ENCODE measurements at regions not wholly inside any gene's neighbourhood (a gene's known extent, or its start where the extent isn't known, plus 50 kb on each side); places are given as distances from the start of the nearest gene placed in this dataset.
"Not testable (repeated sequence)": the region's sequence is repeated elsewhere in the genome, so short reads cannot be mapped to it uniquely, and the experiment has no call there.

DNA sequence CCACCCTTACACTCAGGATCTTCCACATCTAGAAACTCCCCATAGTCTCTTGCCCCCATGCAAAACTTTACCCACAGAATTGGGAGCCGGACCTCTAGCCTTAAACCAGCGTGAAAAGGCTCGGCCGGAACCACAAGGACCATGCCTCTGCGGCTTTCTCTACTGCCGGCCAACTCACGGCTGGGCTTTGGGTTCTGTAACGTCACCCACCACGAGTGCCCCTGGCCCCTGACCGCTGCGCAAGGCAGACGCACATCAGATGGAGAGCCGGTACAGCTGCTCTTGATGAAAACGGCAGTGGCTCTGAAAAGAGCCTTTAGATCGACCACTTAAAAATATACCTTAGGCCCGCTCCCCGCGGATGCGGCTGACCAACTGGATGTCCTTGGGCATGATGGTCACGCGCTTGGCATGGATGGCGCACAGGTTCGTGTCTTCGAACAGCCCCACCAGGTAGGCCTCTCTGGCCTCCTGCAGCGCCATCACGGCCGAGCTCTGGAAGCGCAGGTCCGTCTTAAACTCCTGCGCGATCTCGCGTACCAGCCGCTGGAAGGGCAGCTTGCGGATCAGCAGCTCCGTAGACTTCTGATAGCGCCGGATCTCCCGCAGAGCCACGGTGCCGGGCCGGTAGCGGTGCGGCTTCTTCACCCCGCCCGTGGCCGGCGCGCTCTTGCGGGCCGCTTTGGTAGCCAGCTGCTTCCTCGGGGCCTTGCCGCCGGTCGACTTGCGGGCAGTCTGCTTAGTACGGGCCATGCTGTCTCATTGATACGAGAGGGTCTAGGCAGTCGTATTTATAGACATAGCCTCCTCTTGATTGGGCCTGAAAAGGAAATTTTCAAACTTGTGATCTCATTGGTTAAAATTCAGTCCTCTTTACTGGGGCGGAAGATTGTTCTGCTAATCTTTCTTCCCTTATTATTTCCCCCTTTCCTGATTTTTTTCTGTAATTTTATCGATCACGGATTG is 66.3 kb downstream of the FAM72C start:
- H3K27ac Mint-ChIP-seq; H3K4me1 Mint-ChIP-seq (ENCODE audit: low read depth); H3K36me3 Mint-ChIP-seq (ENCODE audit: insufficient read depth in 2 of 2); H3K9me3 Mint-ChIP-seq; H3K27me3 Mint-ChIP-seq (ENCODE audit: low read depth): not testable (repeated sequence)
- H3K4me3 Mint-ChIP-seq = peak overlapping the region in 1 of 2 donors; percentile 85
- peak in 1 of 2 donors; percentile 38 for DNase-seq
- peak; percentile 57 to 69 for ATAC-seq (replicated peaks in 1 of 2)

DNA sequence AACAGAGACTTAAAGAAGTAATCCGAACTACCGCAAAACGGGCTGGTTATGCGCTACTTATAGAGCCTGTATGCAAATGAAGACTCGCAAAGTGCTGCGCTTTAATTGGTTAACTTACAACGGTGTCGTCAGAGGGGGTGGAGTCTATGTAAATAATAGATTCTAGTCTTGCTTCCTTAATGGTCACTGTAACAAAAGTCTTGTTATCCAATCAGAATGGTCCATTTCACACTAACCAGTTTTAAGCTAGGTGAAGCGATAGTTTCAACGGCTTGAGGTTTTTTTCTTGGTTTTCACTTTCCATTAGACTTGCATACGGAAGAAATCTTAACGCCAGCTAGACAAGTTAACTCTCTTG is 67.2 kb downstream of the FAM72C start:
- H3K27ac Mint-ChIP-seq; H3K36me3 Mint-ChIP-seq (ENCODE audit: insufficient read depth in 2 of 2); H3K4me1 Mint-ChIP-seq (ENCODE audit: low read depth); H3K27me3 Mint-ChIP-seq (ENCODE audit: low read depth); H3K4me3 Mint-ChIP-seq; DNase-seq; H3K9me3 Mint-ChIP-seq: not testable (repeated sequence)
- ATAC-seq (replicated peaks in 1 of 2) = peak; percentile 50 to 56

DNA sequence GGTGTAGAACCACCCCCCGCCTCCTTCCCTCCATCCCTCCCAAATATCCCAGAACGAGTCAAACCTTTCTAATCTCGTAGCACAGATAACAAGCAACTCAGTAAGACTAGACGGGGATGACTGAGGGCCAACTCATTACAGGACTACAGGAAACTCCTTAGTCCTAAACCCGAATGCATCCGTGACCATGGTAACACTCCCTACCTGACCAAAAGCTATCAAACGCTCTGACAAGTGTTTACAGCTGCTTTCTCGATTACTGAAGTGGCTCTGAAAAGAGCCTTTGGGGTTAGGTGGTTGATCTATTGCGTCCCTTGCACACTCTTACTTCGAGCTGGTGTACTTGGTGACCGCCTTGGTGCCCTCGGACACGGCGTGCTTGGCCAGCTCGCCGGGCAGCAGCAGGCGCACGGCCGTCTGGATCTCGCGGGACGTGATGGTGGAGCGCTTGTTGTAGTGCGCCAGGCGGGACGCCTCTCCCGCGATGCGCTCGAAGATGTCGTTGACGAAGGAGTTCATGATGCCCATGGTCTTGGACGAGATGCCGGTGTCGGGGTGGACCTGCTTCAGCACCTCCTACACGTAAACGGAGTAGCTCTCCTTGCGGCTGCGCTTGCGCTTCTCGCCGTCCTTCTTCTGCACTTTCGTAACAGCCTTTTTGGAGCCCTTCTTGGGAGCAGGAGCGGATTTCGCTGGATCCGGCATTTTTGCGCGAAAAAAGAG is 67.7 kb downstream of the FAM72C start:
- H3K36me3 Mint-ChIP-seq (ENCODE audit: insufficient read depth in 2 of 2); H3K4me3 Mint-ChIP-seq; DNase-seq; H3K9me3 Mint-ChIP-seq; H3K27ac Mint-ChIP-seq; H3K27me3 Mint-ChIP-seq (ENCODE audit: low read depth); H3K4me1 Mint-ChIP-seq (ENCODE audit: low read depth): not testable (repeated sequence)
- ATAC-seq (replicated peaks in 1 of 2) = peak; percentile 74 to 84

DNA sequence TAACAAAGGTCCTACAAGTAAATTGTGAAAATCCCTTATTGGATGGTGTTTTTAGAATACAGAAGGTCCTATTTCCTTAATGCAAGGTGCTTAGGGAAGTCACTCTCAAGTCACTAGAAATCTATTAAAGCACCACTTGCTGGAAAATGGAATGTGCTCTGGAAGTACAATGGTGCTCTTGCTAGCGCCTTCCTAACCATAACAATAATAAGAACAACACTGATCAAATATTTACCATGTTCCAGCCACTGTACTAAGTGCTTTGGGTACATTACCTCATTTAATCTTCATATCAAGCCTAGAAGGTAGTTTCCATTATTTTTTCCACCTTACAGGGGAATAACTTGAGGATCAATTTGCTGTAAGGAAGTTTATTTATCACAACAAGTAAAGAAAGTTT is 75.4 kb downstream of the FAM72C start:
- not testable (repeated sequence) for H3K9me3 Mint-ChIP-seq; H3K36me3 Mint-ChIP-seq (ENCODE audit: insufficient read depth in 2 of 2); H3K4me3 Mint-ChIP-seq; H3K27me3 Mint-ChIP-seq (ENCODE audit: low read depth); ATAC-seq (replicated peaks in 1 of 2); H3K27ac Mint-ChIP-seq; H3K4me1 Mint-ChIP-seq (ENCODE audit: low read depth); DNase-seq

DNA sequence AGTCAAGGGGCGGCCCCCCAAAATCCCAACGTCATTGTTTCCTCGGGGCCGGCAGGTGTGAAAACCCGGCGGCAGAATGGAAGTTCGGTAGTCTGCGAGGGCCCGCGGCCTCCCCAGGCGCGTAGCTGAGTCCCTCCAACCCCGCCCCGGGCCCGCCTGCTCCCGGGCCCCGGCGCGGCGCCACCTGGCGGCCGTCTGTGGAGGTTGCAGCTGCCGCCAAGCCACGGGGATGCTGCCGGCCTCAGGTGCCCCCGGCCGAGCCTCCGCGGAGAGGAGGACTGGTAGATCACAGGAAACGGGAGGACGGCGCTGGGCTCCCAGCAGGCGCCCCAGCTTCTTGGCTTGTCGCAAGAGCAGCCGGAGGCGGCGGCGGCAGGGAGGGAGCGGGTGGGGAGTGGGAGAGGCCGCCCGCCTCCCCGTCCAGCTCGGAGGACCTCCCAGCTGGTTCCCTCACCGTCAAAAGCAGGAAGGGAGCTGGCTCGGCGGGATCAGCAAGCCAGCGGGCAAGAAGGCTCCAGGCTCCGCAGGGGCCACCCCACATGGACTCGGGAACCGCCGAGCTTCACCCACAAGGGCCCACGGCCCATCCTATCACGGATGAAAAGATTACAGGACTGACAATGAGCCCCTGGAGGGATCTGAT is 86.7 kb downstream of the FAM72C start:
- not testable (repeated sequence) for H3K27ac Mint-ChIP-seq; H3K9me3 Mint-ChIP-seq; H3K36me3 Mint-ChIP-seq (ENCODE audit: insufficient read depth in 2 of 2); H3K27me3 Mint-ChIP-seq (ENCODE audit: low read depth); H3K4me1 Mint-ChIP-seq (ENCODE audit: low read depth)
- peak overlapping the region in 1 of 2 donors; percentile 38 for H3K4me3 Mint-ChIP-seq
- ATAC-seq (replicated peaks in 1 of 2) = peak; percentile 91 to 92
- DNase-seq = peak in 1 of 2 donors; percentile 93

DNA sequence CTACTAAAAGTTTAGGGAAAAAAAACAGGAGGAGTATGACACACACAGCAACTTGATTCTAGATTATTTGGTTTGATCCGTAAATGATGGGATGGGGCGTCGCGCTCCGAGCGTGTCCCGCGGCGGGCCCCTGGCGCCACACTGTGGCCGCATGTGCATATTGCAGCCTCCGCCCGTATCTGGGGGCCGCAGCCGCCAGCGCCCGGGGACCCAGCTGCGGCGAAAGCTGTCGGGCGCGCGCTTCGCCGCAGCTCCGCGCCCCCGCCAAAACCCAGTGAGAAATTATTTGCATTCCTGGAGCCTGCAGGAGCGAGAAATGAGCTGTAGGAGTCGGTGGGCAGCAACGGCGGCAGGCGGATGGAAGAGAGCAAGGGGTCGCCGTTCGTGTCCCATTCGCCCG is 87.3 kb downstream of the FAM72C start:
- not testable (repeated sequence) for H3K36me3 Mint-ChIP-seq (ENCODE audit: insufficient read depth in 2 of 2); H3K27me3 Mint-ChIP-seq (ENCODE audit: low read depth); H3K27ac Mint-ChIP-seq; H3K4me1 Mint-ChIP-seq (ENCODE audit: low read depth); H3K9me3 Mint-ChIP-seq
- peak overlapping the region in 1 of 2 donors; percentile 73 for H3K4me3 Mint-ChIP-seq
- peak; percentile 52 to 83 for ATAC-seq (replicated peaks in 1 of 2)
- DNase-seq = peak in 1 of 2 donors; percentile 80

DNA sequence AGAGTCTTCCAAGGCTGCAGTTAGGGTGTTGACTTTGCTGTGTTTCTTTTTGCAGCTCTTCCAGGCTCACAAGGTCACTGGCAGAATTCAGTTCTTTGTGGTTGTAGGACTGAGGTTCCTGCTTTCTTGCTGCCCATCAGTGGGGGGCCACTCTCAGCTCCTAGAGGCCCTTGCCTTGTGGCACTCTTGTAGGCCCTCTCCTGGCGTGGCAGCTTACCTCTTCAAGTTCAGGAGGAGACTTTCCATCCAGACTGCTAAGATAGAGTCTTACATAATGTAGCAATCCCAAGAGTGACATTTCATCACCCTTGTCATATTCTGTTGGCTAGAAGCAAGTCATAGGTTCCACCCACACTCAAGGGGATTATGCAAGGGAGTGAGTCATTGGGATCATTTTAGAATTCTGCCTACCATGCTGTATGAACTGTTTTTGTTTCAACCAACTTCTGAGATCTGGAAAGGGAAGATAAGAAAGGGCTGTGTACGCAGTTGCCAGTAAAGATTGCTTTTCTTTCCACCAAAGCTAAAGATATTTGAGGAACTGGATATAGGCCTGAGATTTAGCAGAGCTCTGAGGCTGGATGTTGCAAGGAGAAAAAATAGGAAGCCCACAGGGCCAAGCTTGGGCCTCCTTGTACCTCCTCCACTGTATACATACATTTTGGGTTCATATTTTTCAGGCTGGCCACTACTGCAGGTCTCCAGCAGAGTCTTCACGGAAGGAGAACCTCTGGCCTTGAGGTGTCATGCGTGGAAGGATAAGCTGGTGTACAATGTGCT is 91.8 kb downstream of the FAM72C start:
- H3K36me3 Mint-ChIP-seq (ENCODE audit: insufficient read depth in 2 of 2); H3K4me3 Mint-ChIP-seq; H3K27ac Mint-ChIP-seq; H3K4me1 Mint-ChIP-seq (ENCODE audit: low read depth); H3K27me3 Mint-ChIP-seq (ENCODE audit: low read depth); DNase-seq; H3K9me3 Mint-ChIP-seq: not testable (repeated sequence)
- ATAC-seq (replicated peaks in 1 of 2) = peak; percentile 65 to 70

DNA sequence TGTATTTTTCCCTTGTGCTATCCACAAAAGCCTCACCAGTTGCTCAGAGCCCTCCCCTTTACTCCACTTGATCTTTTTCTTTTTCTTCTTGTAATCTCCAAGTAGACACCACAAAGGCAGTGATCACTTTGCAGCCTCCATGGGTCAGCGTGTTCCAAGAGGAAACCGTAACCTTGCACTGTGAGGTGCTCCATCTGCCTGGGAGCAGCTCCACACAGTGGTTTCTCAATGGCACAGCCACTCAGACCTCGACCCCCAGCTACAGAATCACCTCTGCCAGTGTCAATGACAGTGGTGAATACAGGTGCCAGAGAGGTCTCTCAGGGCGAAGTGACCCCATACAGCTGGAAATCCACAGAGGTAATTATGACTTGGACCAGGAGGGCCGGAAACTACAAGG is 95.8 kb downstream of the FAM72C start:
- H3K27ac Mint-ChIP-seq; H3K9me3 Mint-ChIP-seq; H3K27me3 Mint-ChIP-seq (ENCODE audit: low read depth); H3K4me3 Mint-ChIP-seq; DNase-seq; ATAC-seq (replicated peaks in 1 of 2); H3K4me1 Mint-ChIP-seq (ENCODE audit: low read depth); H3K36me3 Mint-ChIP-seq (ENCODE audit: insufficient read depth in 2 of 2): not testable (repeated sequence)

DNA sequence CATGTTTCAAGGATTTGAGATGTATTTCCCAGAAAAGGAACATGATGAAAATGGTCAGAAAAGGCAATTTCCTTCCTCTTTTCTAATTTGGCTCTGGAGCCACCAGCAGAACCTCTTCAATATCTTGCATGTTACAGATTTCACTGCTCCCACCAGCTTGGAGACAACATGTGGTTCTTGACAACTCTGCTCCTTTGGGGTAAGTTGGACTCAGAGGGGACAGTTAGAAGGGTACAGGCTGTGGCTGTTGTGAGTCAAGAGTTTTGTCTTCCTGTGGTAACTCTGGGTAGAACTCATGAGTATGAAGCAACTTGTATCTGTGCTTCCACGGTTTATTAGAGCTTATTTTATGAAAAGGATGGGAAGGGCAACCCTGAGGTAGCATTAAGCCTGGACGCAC is 97.2 kb downstream of the FAM72C start:
- H3K27ac Mint-ChIP-seq; H3K36me3 Mint-ChIP-seq (ENCODE audit: insufficient read depth in 2 of 2); H3K4me1 Mint-ChIP-seq (ENCODE audit: low read depth); H3K9me3 Mint-ChIP-seq; H3K4me3 Mint-ChIP-seq; H3K27me3 Mint-ChIP-seq (ENCODE audit: low read depth); DNase-seq: not testable (repeated sequence)
- ATAC-seq (replicated peaks in 1 of 2) = peak; percentile 50 to 74

DNA sequence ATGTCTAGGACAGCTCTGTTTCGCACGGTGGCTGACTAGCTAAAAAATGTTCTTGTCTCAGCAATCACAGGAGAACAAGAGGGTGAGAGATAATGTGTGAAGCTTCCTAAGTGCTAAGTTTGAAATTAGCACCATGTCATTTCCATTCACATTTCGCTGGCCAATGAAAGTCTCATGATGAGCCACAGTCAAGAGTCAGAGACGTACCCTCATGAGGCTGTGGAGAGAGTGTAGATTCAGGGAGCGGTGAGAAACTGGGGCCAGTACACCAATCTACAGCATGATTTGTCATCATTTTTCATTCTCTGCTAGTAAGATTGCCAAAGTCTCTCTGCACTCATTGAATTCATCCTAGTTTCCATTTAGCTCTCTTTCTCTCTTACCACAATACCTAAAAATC is 98.1 kb downstream of the FAM72C start:
- ATAC-seq (replicated peaks in 1 of 2) = peak; percentile 95
- H3K4me3 Mint-ChIP-seq; H3K9me3 Mint-ChIP-seq; H3K27ac Mint-ChIP-seq; H3K4me1 Mint-ChIP-seq (ENCODE audit: low read depth); H3K27me3 Mint-ChIP-seq (ENCODE audit: low read depth); H3K36me3 Mint-ChIP-seq (ENCODE audit: insufficient read depth in 2 of 2): not testable (repeated sequence)
- DNase-seq = peak in 1 of 2 donors; percentile 23

DNA sequence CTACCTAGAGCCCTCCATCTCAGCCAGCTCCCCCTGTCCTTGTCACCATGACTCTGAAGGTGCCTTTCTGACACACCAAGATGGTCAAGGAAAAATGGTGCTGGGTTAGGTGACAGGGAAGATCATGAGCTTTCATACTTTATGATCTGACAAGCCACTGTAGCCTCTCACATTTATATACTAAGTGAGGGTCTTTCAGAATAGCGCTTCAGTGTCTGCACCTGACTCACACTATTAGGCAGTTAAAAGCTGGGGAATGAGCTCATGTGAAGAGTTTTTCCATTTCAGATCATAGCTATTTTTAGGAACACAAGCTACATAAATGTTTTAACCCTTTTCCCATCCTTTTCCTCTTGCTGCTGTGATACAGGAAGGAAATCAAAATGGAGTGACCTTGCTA is 101.4 kb downstream of the FAM72C start:
- not testable (repeated sequence) for H3K36me3 Mint-ChIP-seq (ENCODE audit: insufficient read depth in 2 of 2); H3K9me3 Mint-ChIP-seq; H3K4me3 Mint-ChIP-seq; H3K27ac Mint-ChIP-seq; ATAC-seq (replicated peaks in 1 of 2); DNase-seq; H3K4me1 Mint-ChIP-seq (ENCODE audit: low read depth); H3K27me3 Mint-ChIP-seq (ENCODE audit: low read depth)

DNA sequence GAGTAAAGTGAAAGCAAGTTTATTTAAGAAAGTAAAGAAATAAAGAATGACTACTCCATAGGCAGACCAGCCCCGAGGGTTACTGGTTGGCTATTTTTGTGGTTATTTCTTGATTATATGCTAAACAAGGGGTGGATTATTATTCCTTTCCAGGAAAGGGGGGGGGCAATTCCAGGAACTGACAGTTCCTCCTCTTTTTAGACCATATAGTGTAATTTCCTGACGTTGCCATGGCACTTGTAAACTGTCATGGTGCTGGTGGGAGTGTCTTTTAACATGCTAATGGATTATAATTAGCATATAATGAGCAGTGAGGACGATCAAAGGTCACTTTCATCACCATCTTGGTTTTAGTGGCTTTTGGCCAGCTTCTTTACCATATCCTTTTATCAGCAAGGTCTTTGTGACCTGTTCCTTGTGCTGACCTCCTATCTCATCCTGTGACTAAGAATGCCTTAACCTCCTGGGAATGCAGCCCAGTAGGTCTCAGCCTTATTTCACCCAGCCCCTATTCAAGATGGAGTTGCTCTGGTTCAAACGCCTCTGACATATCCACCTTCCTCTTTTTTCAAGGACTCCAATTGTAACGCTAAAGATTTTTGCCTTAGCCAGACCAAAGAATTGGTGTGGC is 104.1 kb downstream of the FAM72C start:
- DNase-seq; ATAC-seq (replicated peaks in 1 of 2); H3K4me3 Mint-ChIP-seq; H3K36me3 Mint-ChIP-seq (ENCODE audit: insufficient read depth in 2 of 2); H3K9me3 Mint-ChIP-seq; H3K27ac Mint-ChIP-seq; H3K4me1 Mint-ChIP-seq (ENCODE audit: low read depth); H3K27me3 Mint-ChIP-seq (ENCODE audit: low read depth): not testable (repeated sequence)

Measured in activated T-cell treated with anti-CD3 and anti-CD28 coated beads, Interleukin-2, amount 50 U/mL, for 72 hours (primary cell).